HuH-7.5 (cell line): ENCODE measurements at regions not wholly inside any gene's neighbourhood (a gene's known extent, or its start where the extent isn't known, plus 50 kb on each side); places are given as distances from the start of the nearest gene placed in this dataset.

Source experiments
- DNase-seq: peaks from one replicate; pipeline ENCODE4 v3.0.0; 2011; ENCODE audit warnings: low spot score

DNA sequence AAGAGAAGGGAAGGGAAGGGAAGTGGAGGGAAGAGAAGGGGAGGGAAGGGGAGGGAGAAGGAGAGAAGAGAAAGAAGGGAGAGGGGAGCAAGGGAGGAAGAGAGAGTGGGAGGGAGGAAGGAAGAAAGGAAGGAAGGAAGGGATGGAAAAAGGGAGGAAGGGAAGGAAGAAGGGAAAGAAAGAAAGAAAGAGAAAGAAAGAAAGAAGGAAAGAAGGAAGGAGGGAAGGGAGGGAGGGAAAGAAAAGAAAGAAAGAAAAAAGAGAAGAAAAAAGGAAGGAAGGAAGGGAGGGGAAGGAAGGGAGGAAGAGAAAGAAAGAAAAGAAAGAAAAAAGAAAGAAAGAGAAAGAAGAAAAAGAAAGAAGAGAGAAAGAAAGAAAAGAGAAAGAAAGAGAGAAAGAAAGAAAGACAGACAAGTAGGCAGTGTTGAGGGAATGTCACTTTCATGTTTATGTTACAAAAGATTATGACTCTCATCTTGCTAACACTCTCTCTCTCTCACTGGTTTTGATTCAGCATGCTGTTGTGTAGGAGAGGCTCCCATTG, 58.0 kb upstream of the ZNF804A start:
- DNase-seq, result no peak

DNA sequence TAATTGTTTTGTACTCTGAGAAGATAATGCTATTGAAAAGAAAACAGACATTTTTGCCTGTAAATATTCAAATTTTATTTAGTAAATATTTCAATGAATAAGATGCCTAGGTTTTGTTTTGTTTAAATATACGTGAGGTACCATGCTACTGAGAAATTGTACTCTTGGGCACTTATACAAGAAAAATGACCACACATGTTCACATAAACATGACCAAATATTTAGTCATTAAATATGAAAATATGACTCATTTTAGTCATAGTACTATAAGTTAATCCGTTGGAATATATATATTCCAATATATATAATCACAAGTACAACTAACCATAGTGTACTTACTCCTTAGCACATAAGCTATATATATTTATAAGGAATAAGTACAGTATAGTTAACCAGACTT, 56.7 kb upstream of the ZNF804A start:
- DNase-seq, result no peak

DNA sequence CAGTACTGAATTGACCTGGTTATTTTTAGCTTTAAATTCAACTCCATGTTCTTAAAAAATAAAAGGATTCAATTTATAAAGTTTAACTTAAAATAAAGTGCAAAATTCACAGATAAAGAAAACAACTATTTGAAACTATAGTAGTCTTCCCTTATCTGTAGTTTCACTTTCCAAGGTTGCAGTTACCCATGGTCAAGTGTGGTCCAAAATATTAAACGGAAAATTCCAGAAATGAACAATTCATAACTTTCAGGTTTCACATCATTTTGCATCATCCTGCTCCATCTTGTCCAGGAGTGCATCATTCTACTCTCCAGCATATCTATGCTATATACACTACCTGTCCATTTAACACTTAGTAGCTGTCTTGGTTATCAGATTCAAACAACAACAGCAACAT, 54.5 kb upstream of the ZNF804A start:
- DNase-seq, result no peak
